MCF 10A (cell line): ENCODE measurements at regions not wholly inside any gene's neighbourhood (a gene's known extent, or its start where the extent isn't known, plus 50 kb on each side); places are given as distances from the start of the nearest gene placed in this dataset.

ENCODE experiments used
- BruUV-seq: library from RNA; stranded (reverse); fragments of 400-500 nt; replicated peaks from 2 replicates; lab custom pipeline; 2021; lab: Mats Ljungman, UMichigan
- CTCF ChIA-PET: fragments of 300-600 bp; sonication (Branson Sonifier 250); formaldehyde crosslinking; extraction: SDS; loops from one replicate; lab custom pipeline; 2021; ENCODE audit warnings: antibody characterized with exemption, inconsistent platforms; lab: Yijun Ruan, JAX
- POLR2A ChIA-PET: fragments of 300-600, 350-650 bp; sonication (Branson Sonifier 250); formaldehyde crosslinking; extraction: SDS; loops from one replicate; lab custom pipeline; 2020; ENCODE audit warnings: antibody characterized with exemption, inconsistent platforms; lab: Yijun Ruan, JAX
- DNase-seq: peaks from one replicate; pipeline ENCODE4 v3.0.0-alpha.2; 2018; ENCODE audit not compliant: unreplicated experiment
- H3K27ac Mint-ChIP-seq: one replicate; pipeline ENCODE4 v1.8.0; 2022; ENCODE audit warnings: mild to moderate bottlenecking, low read depth, mixed read lengths; ENCODE audit not compliant: unreplicated experiment
- H3K27me3 Mint-ChIP-seq: one replicate; pipeline ENCODE4 v1.8.0; 2022; ENCODE audit warnings: mixed read lengths; ENCODE audit not compliant: insufficient read depth, unreplicated experiment
- H3K36me3 Mint-ChIP-seq: one replicate; pipeline ENCODE4 v1.8.0; 2022; ENCODE audit warnings: mild to moderate bottlenecking, moderate library complexity, mixed read lengths; ENCODE audit not compliant: insufficient read depth, unreplicated experiment
- H3K4me1 Mint-ChIP-seq: one replicate; pipeline ENCODE4 v1.8.0; 2022; ENCODE audit warnings: mixed read lengths; ENCODE audit not compliant: insufficient read depth, unreplicated experiment
- H3K4me3 Mint-ChIP-seq: one replicate; pipeline ENCODE4 v1.8.0; 2022; ENCODE audit warnings: mild to moderate bottlenecking, moderate library complexity, mixed read lengths; ENCODE audit not compliant: unreplicated experiment
- H3K9me3 Mint-ChIP-seq: one replicate; pipeline ENCODE4 v1.8.0; 2022; ENCODE audit warnings: mixed read lengths; ENCODE audit not compliant: unreplicated experiment
- CTCF ChIP-seq: fragments of 200-600 bp; IDR thresholded peaks from one replicate; pipeline ENCODE4 v1.8.0; 2022; ENCODE audit warnings: antibody characterized with exemption, mild to moderate bottlenecking; ENCODE audit not compliant: unreplicated experiment
- intact Hi-C: fragments of 100-400 bp; cut with micrococcal nuclease; formaldehyde crosslinking; loops from 2 replicates; pipeline ENCODE4 v1.14.1; 2022

GRCh38 chr3:170785454-170785853, 84.5 kb downstream of the RPL22L1 start:
- ChIA-PET POLR2A (interaction anchor here (0.6 kb wide), 1 partner anchor 346 kb away, joined by 3 read pairs; no protein-coding TSS in a partner anchor), CTCF (interaction anchor here (1.0 to 1.2 kb wide), 2 partner anchors 10 to 24 kb away, joined by 3 to 6 read pairs; no protein-coding TSS in a partner anchor)
- no peaks in the 10 kb centered on the region for H3K9me3 Mint-ChIP-seq
- no peak for DNase-seq
- peaks cover 11% of the 10 kb centered on the region for H3K27me3 Mint-ChIP-seq
- no peak overlapping the region for H3K27ac Mint-ChIP-seq
- TF ChIP-seq CTCF: no peak
- no TSS peak for BruUV-seq
- peaks cover 5% of the 10 kb centered on the region for H3K4me1 Mint-ChIP-seq
- H3K4me3 Mint-ChIP-seq: no peak overlapping the region
- H3K36me3 Mint-ChIP-seq: no peaks in the 10 kb centered on the region
- intact Hi-C loops: no loop called here

GRCh38 chr3:170784406-170784805, 85.6 kb downstream of the RPL22L1 start:
- no peak for DNase-seq
- no peak for TF ChIP-seq CTCF
- ChIA-PET CTCF (interaction anchor here (0.7 to 1.2 kb wide), 5 partner anchors 11 to 371 kb away, joined by 3 to 6 read pairs (median 4); no protein-coding TSS in a partner anchor), POLR2A (no interaction called here)
- Mint-ChIP-seq H3K9me3 (no peaks in the 10 kb centered on the region), H3K27me3 (peaks cover 11% of the 10 kb centered on the region), H3K36me3 (no peaks in the 10 kb centered on the region), H3K27ac (no peak overlapping the region), H3K4me1 (peaks cover 5% of the 10 kb centered on the region), H3K4me3 (no peak overlapping the region)
- BruUV-seq: no TSS peak
- intact Hi-C loops: no loop called here

- POLR2A ChIA-PET: interaction anchor here (0.7 to 1.4 kb wide), 7 partner anchors 9 to 89 kb away, joined by 3 to 5 read pairs (median 3); no protein-coding TSS in a partner anchor
These were observed 89.0 kb downstream of the RPL22L1 start for GRCh38 chr3:170780955-170781354.

GRCh38 chr3:170780471-170780870, 89.5 kb downstream of the RPL22L1 start:
- Mint-ChIP-seq H3K27me3 (peaks cover 6% of the 10 kb centered on the region), H3K4me3 (no peak overlapping the region), H3K36me3 (no peaks in the 10 kb centered on the region), H3K9me3 (no peaks in the 10 kb centered on the region), H3K4me1 (peaks cover 3% of the 10 kb centered on the region), H3K27ac (no peak overlapping the region)
- no TSS peak for BruUV-seq
- CTCF ChIA-PET: interaction anchor here (0.6 to 1.3 kb wide), 7 partner anchors 29 to 457 kb away, joined by 3 to 6 read pairs (median 3); no protein-coding TSS in a partner anchor
- DNase-seq: no peak
- POLR2A ChIA-PET: interaction anchor here (0.9 to 1.4 kb wide), 4 partner anchors 8 to 89 kb away, joined by 3 to 5 read pairs (median 4); no protein-coding TSS in a partner anchor
- no peak for TF ChIP-seq CTCF
- intact Hi-C loops: no loop called here

More at GRCh38 chr3:170780955-170781354, 89.0 kb downstream of the RPL22L1 start:
- peak; percentile 13 for DNase-seq
- Mint-ChIP-seq H3K4me3 (no peak overlapping the region), H3K4me1 (peaks cover 5% of the 10 kb centered on the region), H3K27me3 (peaks cover 11% of the 10 kb centered on the region), H3K27ac (no peak overlapping the region), H3K9me3 (no peaks in the 10 kb centered on the region), H3K36me3 (no peaks in the 10 kb centered on the region)
- BruUV-seq: no TSS peak
- no peak for TF ChIP-seq CTCF
- CTCF ChIA-PET: interaction anchor here (0.6 to 0.9 kb wide), 5 partner anchors 8 to 235 kb away, joined by 3 to 6 read pairs (median 3); no protein-coding TSS in a partner anchor
- intact Hi-C loops: no loop called here
